ENCODE measurements at regions not wholly inside any gene's neighbourhood (a gene's known extent, or its start where the extent isn't known, plus 50 kb on each side); places are given as distances from the start of the nearest gene placed in this dataset.

- no peak overlapping the region for H3K4me2 ChIP-seq (ENCODE audit: low read depth, low read length, poor library complexity, severe bottlenecking)
Measured at GRCh38 chr6:84455511-84456029, 228.1 kb upstream of the CEP162 start.

GRCh38 chr6:84453499-84453898 lies 226.1 kb upstream of the CEP162 start:
- no peaks in the 10 kb centered on the region for H3K79me2 ChIP-seq (ENCODE audit: insufficient read depth, low read length)
- H3K9me2 ChIP-seq (replicated peaks; ENCODE audit: low read depth, low read length), result no peaks in the 10 kb centered on the region
- H3K4me1 ChIP-seq (ENCODE audit: insufficient read depth, low read length, poor library complexity, severe bottlenecking), result no peaks in the 10 kb centered on the region
- no peak for TF ChIP-seq CTCF (conservative IDR thresholded peaks at IDR 0.05; ENCODE audit: low read length)
- H3K9ac ChIP-seq (ENCODE audit: low read depth, low read length, poor library complexity, severe bottlenecking), result no peak overlapping the region
- 0 out of 2 replicates have a peak, but pooled peaks cover 4% of the 10 kb centered on the region for H3K9me3 ChIP-seq (ENCODE audit: insufficient read depth, low read depth, low read length)
- no peaks in the 10 kb centered on the region for H3F3A ChIP-seq (ENCODE audit: low read depth)
- no peaks in the 10 kb centered on the region for H3K36me3 ChIP-seq (ENCODE audit: insufficient read depth, low read length)
- H3K4me3 ChIP-seq (ENCODE audit: low read length, poor library complexity, severe bottlenecking), result no peak overlapping the region
- no peaks in the 10 kb centered on the region for H4K20me1 ChIP-seq (ENCODE audit: insufficient read depth, low read length, poor library complexity, severe bottlenecking)
- no peaks in the 10 kb centered on the region for H3K27me3 ChIP-seq (ENCODE audit: insufficient read depth, low read length, poor library complexity, severe bottlenecking)
- no peak overlapping the region for H3K4me2 ChIP-seq (ENCODE audit: low read depth, low read length, poor library complexity, severe bottlenecking)
- H2AFZ ChIP-seq (ENCODE audit: low read length), result no peak overlapping the region

More at GRCh38 chr6:84455511-84456029, 228.1 kb upstream of the CEP162 start:
- no peaks in the 10 kb centered on the region for H3F3A ChIP-seq (ENCODE audit: low read depth)
- no peaks in the 10 kb centered on the region for H3K4me1 ChIP-seq (ENCODE audit: insufficient read depth, low read length, poor library complexity, severe bottlenecking)
- no peak for TF ChIP-seq CTCF (conservative IDR thresholded peaks at IDR 0.05; ENCODE audit: low read length)
- no peak for TF ChIP-seq EZH2phosphoT487 (IDR thresholded peaks at IDR 0.05; ENCODE audit: borderline replicate concordance)
- no peaks in the 10 kb centered on the region for H3K9me2 ChIP-seq (replicated peaks; ENCODE audit: low read depth, low read length)
- no peak overlapping the region for H3K4me3 ChIP-seq (ENCODE audit: low read length, poor library complexity, severe bottlenecking)
- H2AFZ ChIP-seq (ENCODE audit: low read length), result no peak overlapping the region
- no peaks in the 10 kb centered on the region for H3K79me2 ChIP-seq (ENCODE audit: insufficient read depth, low read length)
- 0 out of 2 replicates have a peak, but pooled peaks cover 4% of the 10 kb centered on the region for H3K9me3 ChIP-seq (ENCODE audit: insufficient read depth, low read depth, low read length)
- H3K27me3 ChIP-seq (ENCODE audit: insufficient read depth, low read length, poor library complexity, severe bottlenecking), result no peaks in the 10 kb centered on the region
- no peaks in the 10 kb centered on the region for H4K20me1 ChIP-seq (ENCODE audit: insufficient read depth, low read length, poor library complexity, severe bottlenecking)
- no peak overlapping the region for H3K9ac ChIP-seq (ENCODE audit: low read depth, low read length, poor library complexity, severe bottlenecking)
- H3K36me3 ChIP-seq (ENCODE audit: insufficient read depth, low read length), result no peaks in the 10 kb centered on the region

- Histone ChIP-seq H3K9ac (ENCODE audit: low read depth, low read length, poor library complexity, severe bottlenecking) (no peak overlapping the region), H3K4me3 (ENCODE audit: low read length, poor library complexity, severe bottlenecking) (no peak overlapping the region), H3K4me2 (ENCODE audit: low read depth, low read length, poor library complexity, severe bottlenecking) (no peak overlapping the region), H3K79me2 (ENCODE audit: insufficient read depth, low read length) (no peaks in the 10 kb centered on the region), H4K20me1 (ENCODE audit: insufficient read depth, low read length, poor library complexity, severe bottlenecking) (no peaks in the 10 kb centered on the region), H3K9me3 (ENCODE audit: insufficient read depth, low read depth, low read length) (no peaks in the 10 kb centered on the region), H3K4me1 (ENCODE audit: insufficient read depth, low read length, poor library complexity, severe bottlenecking) (no peaks in the 10 kb centered on the region), H2AFZ (ENCODE audit: low read length) (no peak overlapping the region), H3K9me2 (replicated peaks; ENCODE audit: low read depth, low read length) (no peaks in the 10 kb centered on the region), H3F3A (ENCODE audit: low read depth) (no peaks in the 10 kb centered on the region), H3K36me3 (ENCODE audit: insufficient read depth, low read length) (no peaks in the 10 kb centered on the region), H3K27me3 (ENCODE audit: insufficient read depth, low read length, poor library complexity, severe bottlenecking) (no peaks in the 10 kb centered on the region)
- TF ChIP-seq EZH2phosphoT487 (IDR thresholded peaks at IDR 0.05; ENCODE audit: borderline replicate concordance) (no peak), CTCF (conservative IDR thresholded peaks at IDR 0.05; ENCODE audit: low read length) (no peak)
Measured at GRCh38 chr6:84450018-84450417, 222.6 kb upstream of the CEP162 start.
